ENCODE measurements at regions not wholly inside any gene's neighbourhood (a gene's known extent, or its start where the extent isn't known, plus 50 kb on each side); places are given as distances from the start of the nearest gene placed in this dataset.

- intact Hi-C loops (cut with micrococcal nuclease; ENCODE audit: unreplicated experiment) (no loop called here), in situ Hi-C loops (cut with HindIII; ENCODE audit: low pct_unique_long_range_greater_than_20kb, low sequenced_read_pairs) (no loop called here)
- CTCF ChIA-PET, result no interaction called here
- H3K27me3 ChIP-seq (ENCODE audit: control insufficient read depth, insufficient read depth, low read length), result no peaks in the 10 kb centered on the region
- no peak for ATAC-seq
- no peak for DNase-seq (ENCODE audit: low read depth, low spot score)
- H3K4me1 ChIP-seq (ENCODE audit: control insufficient read depth, insufficient read depth, low read length), result no peaks in the 10 kb centered on the region
- no peaks in the 10 kb centered on the region for H3K9me3 ChIP-seq (ENCODE audit: control insufficient read depth, insufficient read depth, low read depth, low read length)
- POLR2A ChIA-PET, result no interaction called here
- H3K4me3 ChIP-seq (ENCODE audit: low read depth in 2 of 2, low read length in 2 of 2), result no peak overlapping the region
- H3K36me3 ChIP-seq (ENCODE audit: control insufficient read depth, insufficient read depth, low read length), result no peaks in the 10 kb centered on the region
- no peak overlapping the region for H3K27ac ChIP-seq (ENCODE audit: low read length)
- TF ChIP-seq TCF7L2 (IDR thresholded peaks at IDR 0.05; ENCODE audit: low read depth, low read length) (no peak), REST (IDR thresholded peaks at IDR 0.05; ENCODE audit: insufficient read depth in 1 of 2, low read depth in 2 of 2, low read length in 1 of 2) (no peak), POLR2AphosphoS5 (IDR thresholded peaks at IDR 0.05; ENCODE audit: low read depth, low read length) (no peak), CTCF (IDR thresholded peaks at IDR 0.05) (no peak), SIN3A (IDR thresholded peaks at IDR 0.05; ENCODE audit: borderline replicate concordance, insufficient read depth, low read depth, low read length) (no peak)
- no TSS peak for BruUV-seq (replicated peaks)
Observed at GRCh38 chr2:13638181-13638580, 921.4 kb downstream of the TRIB2 start.

GRCh38 chr2:13649918-13650317 lies 933.2 kb downstream of the TRIB2 start:
- no peaks in the 10 kb centered on the region for H3K36me3 ChIP-seq (ENCODE audit: control insufficient read depth, insufficient read depth, low read length)
- ChIA-PET CTCF (no interaction called here), POLR2A (no interaction called here)
- DNase-seq (ENCODE audit: low read depth, low spot score), result no peak
- no peaks in the 10 kb centered on the region for H3K27me3 ChIP-seq (ENCODE audit: control insufficient read depth, insufficient read depth, low read length)
- no peaks in the 10 kb centered on the region for H3K4me1 ChIP-seq (ENCODE audit: control insufficient read depth, insufficient read depth, low read length)
- H3K27ac ChIP-seq (ENCODE audit: low read length), result no peak overlapping the region
- in situ Hi-C loops (cut with HindIII; ENCODE audit: low pct_unique_long_range_greater_than_20kb, low sequenced_read_pairs), result no loop called here
- no peaks in the 10 kb centered on the region; the same call in 1 of the 2 replicates for H3K9me3 ChIP-seq (ENCODE audit: control insufficient read depth, insufficient read depth, low read depth, low read length)
- no TSS peak for BruUV-seq (replicated peaks)
- no peak overlapping the region for H3K4me3 ChIP-seq (ENCODE audit: low read depth in 2 of 2, low read length in 2 of 2)
- no peak for TF ChIP-seq CTCF (IDR thresholded peaks at IDR 0.05)
- TF ChIP-seq TCF7L2 (IDR thresholded peaks at IDR 0.05; ENCODE audit: low read depth, low read length), result no peak
- no peak for TF ChIP-seq SIN3A (IDR thresholded peaks at IDR 0.05; ENCODE audit: borderline replicate concordance, insufficient read depth, low read depth, low read length)
- TF ChIP-seq POLR2AphosphoS5 (IDR thresholded peaks at IDR 0.05; ENCODE audit: low read depth, low read length), result no peak
- no peak for TF ChIP-seq REST (IDR thresholded peaks at IDR 0.05; ENCODE audit: insufficient read depth in 1 of 2, low read depth in 2 of 2, low read length in 1 of 2)
- no peak for ATAC-seq
- intact Hi-C loops (cut with micrococcal nuclease; ENCODE audit: unreplicated experiment), result no loop called here

All from Panc1 (cell line).